Panc1 (cell line): ENCODE measurements at regions not wholly inside any gene's neighbourhood (a gene's known extent, or its start where the extent isn't known, plus 50 kb on each side); places are given as distances from the start of the nearest gene placed in this dataset.
"Not testable (repeated sequence)": the region's sequence is repeated elsewhere in the genome, so short reads cannot be mapped to it uniquely, and the experiment has no call there.

Experiments used
- POLR2AphosphoS5 ChIP-seq: IDR thresholded peaks from 2 replicates; pipeline ENCODE4 v1.6.1; 2012; ENCODE audit warnings: mild to moderate bottlenecking, low read depth, low read length, moderate library complexity
- SIN3A ChIP-seq: IDR thresholded peaks from 2 replicates; pipeline ENCODE4 v1.6.1; 2012; ENCODE audit warnings: low read depth, mild to moderate bottlenecking, low read length, moderate library complexity, borderline replicate concordance; ENCODE audit not compliant: insufficient read depth
- TCF7L2 ChIP-seq: IDR thresholded peaks from 2 replicates; pipeline ENCODE4 v1.6.1; 2011; ENCODE audit warnings: mild to moderate bottlenecking, low read depth, low read length, inconsistent platforms
- TF ChIP-seq, protein P1 (sequence below): fragments of 450-650 bp; IDR thresholded peaks from 2 replicates; pipeline ENCODE4 v1.5.1; 2017; ENCODE audit warnings: mild to moderate bottlenecking

DNA sequence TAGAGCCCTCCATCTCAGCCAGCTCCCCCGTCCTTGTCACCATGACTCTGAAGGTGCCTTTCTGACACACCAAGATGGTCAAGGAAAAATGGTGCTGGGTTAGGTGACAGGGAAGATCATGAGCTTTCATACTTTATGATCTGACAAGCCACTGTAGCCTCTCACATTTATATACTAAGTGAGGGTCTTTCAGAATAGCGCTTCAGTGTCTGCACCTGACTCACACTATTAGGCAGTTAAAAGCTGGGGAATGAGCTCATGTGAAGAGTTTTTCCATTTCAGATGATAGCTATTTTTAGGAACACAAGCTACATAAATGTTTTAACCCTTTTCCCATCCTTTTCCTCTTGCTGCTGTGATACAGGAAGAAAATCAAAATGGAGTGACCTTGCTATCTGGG, 101.1 kb downstream of the FAM72B start:
- TF ChIP-seq, protein P1, sequence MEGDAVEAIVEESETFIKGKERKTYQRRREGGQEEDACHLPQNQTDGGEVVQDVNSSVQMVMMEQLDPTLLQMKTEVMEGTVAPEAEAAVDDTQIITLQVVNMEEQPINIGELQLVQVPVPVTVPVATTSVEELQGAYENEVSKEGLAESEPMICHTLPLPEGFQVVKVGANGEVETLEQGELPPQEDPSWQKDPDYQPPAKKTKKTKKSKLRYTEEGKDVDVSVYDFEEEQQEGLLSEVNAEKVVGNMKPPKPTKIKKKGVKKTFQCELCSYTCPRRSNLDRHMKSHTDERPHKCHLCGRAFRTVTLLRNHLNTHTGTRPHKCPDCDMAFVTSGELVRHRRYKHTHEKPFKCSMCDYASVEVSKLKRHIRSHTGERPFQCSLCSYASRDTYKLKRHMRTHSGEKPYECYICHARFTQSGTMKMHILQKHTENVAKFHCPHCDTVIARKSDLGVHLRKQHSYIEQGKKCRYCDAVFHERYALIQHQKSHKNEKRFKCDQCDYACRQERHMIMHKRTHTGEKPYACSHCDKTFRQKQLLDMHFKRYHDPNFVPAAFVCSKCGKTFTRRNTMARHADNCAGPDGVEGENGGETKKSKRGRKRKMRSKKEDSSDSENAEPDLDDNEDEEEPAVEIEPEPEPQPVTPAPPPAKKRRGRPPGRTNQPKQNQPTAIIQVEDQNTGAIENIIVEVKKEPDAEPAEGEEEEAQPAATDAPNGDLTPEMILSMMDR = not testable (repeated sequence)
- not testable (repeated sequence) for TF ChIP-seq POLR2AphosphoS5, SIN3A, TCF7L2
